ENCODE measurements at regions not wholly inside any gene's neighbourhood (a gene's known extent, or its start where the extent isn't known, plus 50 kb on each side); places are given as distances from the start of the nearest gene placed in this dataset.

DNA sequence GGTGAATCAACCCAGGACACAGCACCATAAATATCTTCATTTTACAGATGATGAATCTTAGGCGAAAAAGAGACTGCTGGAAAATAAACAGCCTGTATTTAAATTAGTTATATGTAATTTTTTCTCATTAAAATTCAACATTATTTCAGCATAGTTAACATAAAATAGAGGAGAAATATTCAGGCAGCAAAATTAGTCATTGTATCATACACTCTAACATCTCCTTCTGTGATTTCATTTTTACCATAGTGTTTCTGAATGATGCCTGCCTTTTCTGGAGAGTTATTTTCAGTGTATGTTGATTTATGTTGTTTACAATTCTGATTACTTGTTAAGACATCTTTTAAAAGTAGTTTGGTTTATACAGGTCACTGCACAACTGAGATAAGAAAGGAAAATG is 82.3 kb upstream of the KCNIP4 start:
- no peaks in the 10 kb centered on the region for H3K4me1 ChIP-seq
- no peak overlapping the region for H3K4me3 ChIP-seq
- WGBS, 2 donors, result 83 to 91% methylated on average over 1 of the region's 1 CpG
- H3K27me3 ChIP-seq, result no peaks in the 10 kb centered on the region
- H3K27ac ChIP-seq, result no peak overlapping the region
- no peaks in the 10 kb centered on the region for H3K9me3 ChIP-seq
- DNase-seq, result no peak
- H3K36me3 ChIP-seq, result no peaks in the 10 kb centered on the region
- no peak for TF ChIP-seq POLR2A (IDR thresholded peaks at IDR 0.05)
- TF ChIP-seq, protein P1, sequence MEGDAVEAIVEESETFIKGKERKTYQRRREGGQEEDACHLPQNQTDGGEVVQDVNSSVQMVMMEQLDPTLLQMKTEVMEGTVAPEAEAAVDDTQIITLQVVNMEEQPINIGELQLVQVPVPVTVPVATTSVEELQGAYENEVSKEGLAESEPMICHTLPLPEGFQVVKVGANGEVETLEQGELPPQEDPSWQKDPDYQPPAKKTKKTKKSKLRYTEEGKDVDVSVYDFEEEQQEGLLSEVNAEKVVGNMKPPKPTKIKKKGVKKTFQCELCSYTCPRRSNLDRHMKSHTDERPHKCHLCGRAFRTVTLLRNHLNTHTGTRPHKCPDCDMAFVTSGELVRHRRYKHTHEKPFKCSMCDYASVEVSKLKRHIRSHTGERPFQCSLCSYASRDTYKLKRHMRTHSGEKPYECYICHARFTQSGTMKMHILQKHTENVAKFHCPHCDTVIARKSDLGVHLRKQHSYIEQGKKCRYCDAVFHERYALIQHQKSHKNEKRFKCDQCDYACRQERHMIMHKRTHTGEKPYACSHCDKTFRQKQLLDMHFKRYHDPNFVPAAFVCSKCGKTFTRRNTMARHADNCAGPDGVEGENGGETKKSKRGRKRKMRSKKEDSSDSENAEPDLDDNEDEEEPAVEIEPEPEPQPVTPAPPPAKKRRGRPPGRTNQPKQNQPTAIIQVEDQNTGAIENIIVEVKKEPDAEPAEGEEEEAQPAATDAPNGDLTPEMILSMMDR (IDR thresholded peaks at IDR 0.05), result no peak
- TF ChIP-seq EP300 (IDR thresholded peaks at IDR 0.05), result no peak
- TF ChIP-seq POLR2AphosphoS5 (IDR thresholded peaks at IDR 0.05), result no peak
- ATAC-seq (ENCODE audit: low FRiP score in 2 of 2), result no peak

- no peaks in the 10 kb centered on the region for H3K27me3 ChIP-seq
- 74 to 76% methylated on average over 5 of the region's 5 CpGs for WGBS, 2 donors
- H3K36me3 ChIP-seq, result no peaks in the 10 kb centered on the region
- no peaks in the 10 kb centered on the region for H3K9me3 ChIP-seq
- no peak overlapping the region for H3K27ac ChIP-seq
- no peak overlapping the region for H3K4me3 ChIP-seq
- TF ChIP-seq, protein P1 (IDR thresholded peaks at IDR 0.05), result no peak
- TF ChIP-seq POLR2A (IDR thresholded peaks at IDR 0.05) (no peak), EP300 (IDR thresholded peaks at IDR 0.05) (no peak), POLR2AphosphoS5 (IDR thresholded peaks at IDR 0.05) (no peak)
- ATAC-seq (ENCODE audit: low FRiP score in 2 of 2), result no peak
- no peaks in the 10 kb centered on the region for H3K4me1 ChIP-seq
- no peak for DNase-seq
These were observed 81.7 kb upstream of the KCNIP4 start for GRCh38 chr4:22030307-22030706.

- H3K36me3 ChIP-seq, result no peaks in the 10 kb centered on the region
- no peak for DNase-seq
- H3K9me3 ChIP-seq, result no peaks in the 10 kb centered on the region
- ATAC-seq (ENCODE audit: low FRiP score in 2 of 2), result no peak
- H3K4me3 ChIP-seq, result no peak overlapping the region
- no peak for TF ChIP-seq EP300 (IDR thresholded peaks at IDR 0.05)
- no peak for TF ChIP-seq POLR2A (IDR thresholded peaks at IDR 0.05)
- TF ChIP-seq, protein P1 (IDR thresholded peaks at IDR 0.05), result no peak
- no peak for TF ChIP-seq POLR2AphosphoS5 (IDR thresholded peaks at IDR 0.05)
- H3K27ac ChIP-seq, result no peak overlapping the region
- 75 to 100% methylated on average over 2 of the region's 2 CpGs for WGBS, 2 donors
- no peaks in the 10 kb centered on the region for H3K27me3 ChIP-seq
- H3K4me1 ChIP-seq, result no peaks in the 10 kb centered on the region
These were observed 81.2 kb upstream of the KCNIP4 start for GRCh38 chr4:22029803-22030202.

- Histone ChIP-seq H3K36me3 (no peaks in the 10 kb centered on the region), H3K27me3 (no peaks in the 10 kb centered on the region), H3K27ac (no peak overlapping the region), H3K4me1 (no peaks in the 10 kb centered on the region), H3K4me3 (no peak overlapping the region), H3K9me3 (no peaks in the 10 kb centered on the region)
- DNase-seq, result no peak
- 39 to 59% methylated on average over 1 of the region's 1 CpG for WGBS, 2 donors
- TF ChIP-seq EP300 (IDR thresholded peaks at IDR 0.05), result no peak
- TF ChIP-seq, protein P1 (IDR thresholded peaks at IDR 0.05), result no peak
- TF ChIP-seq POLR2AphosphoS5 (IDR thresholded peaks at IDR 0.05), result no peak
- no peak for TF ChIP-seq POLR2A (IDR thresholded peaks at IDR 0.05)
- ATAC-seq (ENCODE audit: low FRiP score in 2 of 2), result no peak
These were observed 72.5 kb upstream of the KCNIP4 start for GRCh38 chr4:22021106-22021505.

GRCh38 chr4:22020129-22020528 is 71.6 kb upstream of the KCNIP4 start:
- DNase-seq (no peak), ATAC-seq (ENCODE audit: low FRiP score in 2 of 2) (no peak)
- Histone ChIP-seq H3K4me3 (no peak overlapping the region), H3K4me1 (no peaks in the 10 kb centered on the region), H3K27ac (no peak overlapping the region), H3K27me3 (no peaks in the 10 kb centered on the region), H3K9me3 (no peaks in the 10 kb centered on the region), H3K36me3 (no peaks in the 10 kb centered on the region)
- TF ChIP-seq POLR2A (IDR thresholded peaks at IDR 0.05) (no peak), EP300 (IDR thresholded peaks at IDR 0.05) (no peak), POLR2AphosphoS5 (IDR thresholded peaks at IDR 0.05) (no peak)
- TF ChIP-seq, protein P1 (IDR thresholded peaks at IDR 0.05), result no peak

Data from upper lobe of left lung (tissue), 6 donors.